ENCODE measurements at regions not wholly inside any gene's neighbourhood (a gene's known extent, or its start where the extent isn't known, plus 50 kb on each side); places are given as distances from the start of the nearest gene placed in this dataset.

- DNase-seq = no peak
Observed at GRCh38 chr6:87798393-87799278, 96.6 kb upstream of the AKIRIN2 start.

- no peak for DNase-seq
Observed at GRCh38 chr6:87794922-87795885, 93.2 kb upstream of the AKIRIN2 start.

GRCh38 chr6:87793315-87793714 lies 91.3 kb upstream of the AKIRIN2 start:
- DNase-seq = no peak

- no peak for DNase-seq
Observed at GRCh38 chr6:87791982-87792381, 89.9 kb upstream of the AKIRIN2 start.

- no peak for DNase-seq
Observed at GRCh38 chr6:87791485-87791884, 89.5 kb upstream of the AKIRIN2 start.

GRCh38 chr6:87791029-87791428 lies 89.0 kb upstream of the AKIRIN2 start:
- DNase-seq = no peak

- no peak for DNase-seq
Observed at GRCh38 chr6:87789900-87790290, 87.9 kb upstream of the AKIRIN2 start.

GRCh38 chr6:87789198-87789899 lies 87.3 kb upstream of the AKIRIN2 start:
- no peak for DNase-seq

GRCh38 chr6:87788141-87788540 lies 86.1 kb upstream of the AKIRIN2 start:
- DNase-seq = no peak

GRCh38 chr6:87785229-87785862 lies 83.3 kb upstream of the AKIRIN2 start:
- no peak for DNase-seq

- no peak for DNase-seq
Observed at GRCh38 chr6:87784690-87785089, 82.7 kb upstream of the AKIRIN2 start.

GRCh38 chr6:87784051-87784450 lies 82.0 kb upstream of the AKIRIN2 start:
- no peak for DNase-seq

- no peak for DNase-seq
Observed at GRCh38 chr6:87779542-87779941, 77.5 kb upstream of the AKIRIN2 start.

GRCh38 chr6:87772597-87773530 lies 70.8 kb upstream of the AKIRIN2 start:
- peak; percentile 19 for DNase-seq

GRCh38 chr6:87767478-87767877 lies 65.4 kb upstream of the AKIRIN2 start:
- no peak for DNase-seq

- no peak for DNase-seq
Observed at GRCh38 chr6:87766211-87766610, 64.2 kb upstream of the AKIRIN2 start.

GRCh38 chr6:87763901-87764300 lies 61.9 kb upstream of the AKIRIN2 start:
- DNase-seq = no peak

GRCh38 chr6:87763276-87763675 lies 61.2 kb upstream of the AKIRIN2 start:
- DNase-seq = no peak

- DNase-seq = no peak
Observed at GRCh38 chr6:87762116-87762515, 60.1 kb upstream of the AKIRIN2 start.

GRCh38 chr6:87757792-87758191 lies 55.8 kb upstream of the AKIRIN2 start:
- no peak for DNase-seq

GRCh38 chr6:87756858-87757257 lies 54.8 kb upstream of the AKIRIN2 start:
- no peak for DNase-seq

Data from NCI-H748 treated with DMSO at 0.1 percent for 48 hours (cell line).